GM21619 (cell line): ENCODE measurements at regions not wholly inside any gene's neighbourhood (a gene's known extent, or its start where the extent isn't known, plus 50 kb on each side); places are given as distances from the start of the nearest gene placed in this dataset.
A peak's percentile ranks its signal among the peaks of the same experiment; 100 is the strongest.
"Not testable (repeated sequence)": the region's sequence is repeated elsewhere in the genome, so short reads cannot be mapped to it uniquely, and the experiment has no call there.

Source experiments
- ATAC-seq: cut with Tn5 transposase; IDR thresholded peaks from one replicate; pipeline ENCODE4 v1.9.1; 2021; ENCODE audit not compliant: unreplicated experiment

GRCh38 chr10:36564433-36564832 is 561.0 kb upstream of the ANKRD30A start:
- no peak for ATAC-seq

GRCh38 chr10:36559412-36560400 is 565.7 kb upstream of the ANKRD30A start:
- no peak for ATAC-seq

GRCh38 chr10:36556468-36556867 is 568.9 kb upstream of the ANKRD30A start:
- ATAC-seq = no peak

- ATAC-seq = no peak
Measured at GRCh38 chr10:36555036-36555435, 570.4 kb upstream of the ANKRD30A start.

GRCh38 chr10:36547965-36548364 is 577.4 kb upstream of the ANKRD30A start:
- no peak for ATAC-seq

- ATAC-seq = no peak
Measured at GRCh38 chr10:36542493-36542892, 582.9 kb upstream of the ANKRD30A start.

- no peak for ATAC-seq
Measured at GRCh38 chr10:36540611-36541010, 584.8 kb upstream of the ANKRD30A start.

GRCh38 chr10:36538953-36539586 is 586.3 kb upstream of the ANKRD30A start:
- no peak for ATAC-seq

GRCh38 chr10:36534471-36535002 is 590.9 kb upstream of the ANKRD30A start:
- ATAC-seq = peak; percentile 96

- ATAC-seq = no peak
Measured at GRCh38 chr10:36533861-36534260, 591.5 kb upstream of the ANKRD30A start.

- no peak for ATAC-seq
Measured at GRCh38 chr10:36533316-36533715, 592.1 kb upstream of the ANKRD30A start.

GRCh38 chr10:36531621-36532020 is 593.8 kb upstream of the ANKRD30A start:
- ATAC-seq = no peak

- ATAC-seq = no peak
Measured at GRCh38 chr10:36526033-36526432, 599.4 kb upstream of the ANKRD30A start.

- ATAC-seq = not testable (repeated sequence)
Measured at GRCh38 chr10:36524126-36524525, 601.3 kb upstream of the ANKRD30A start.

- ATAC-seq = no peak
Measured at GRCh38 chr10:36519909-36520308, 605.5 kb upstream of the ANKRD30A start.

- ATAC-seq = no peak
Measured at GRCh38 chr10:36516281-36516680, 609.1 kb upstream of the ANKRD30A start.

GRCh38 chr10:36515319-36515718 is 610.1 kb upstream of the ANKRD30A start:
- ATAC-seq = no peak

GRCh38 chr10:36507715-36508114 is 617.7 kb upstream of the ANKRD30A start:
- ATAC-seq = no peak

GRCh38 chr10:36506697-36507496 is 618.5 kb upstream of the ANKRD30A start:
- ATAC-seq = no peak

GRCh38 chr10:36506261-36506660 is 619.1 kb upstream of the ANKRD30A start:
- no peak for ATAC-seq

- ATAC-seq = no peak
Measured at GRCh38 chr10:36504758-36505157, 620.6 kb upstream of the ANKRD30A start.
